Ishikawa (cell line): ENCODE measurements at regions not wholly inside any gene's neighbourhood (a gene's known extent, or its start where the extent isn't known, plus 50 kb on each side); places are given as distances from the start of the nearest gene placed in this dataset.

Experiments
- CEBPB ChIP-seq: IDR thresholded peaks from 2 replicates; pipeline ENCODE4 v1.6.1; 2012
- CREB1 ChIP-seq: IDR thresholded peaks from 2 replicates; pipeline ENCODE4 v1.6.1; 2012; ENCODE audit warnings: low read depth
- EGR1 ChIP-seq: IDR thresholded peaks from 2 replicates; pipeline ENCODE4 v1.6.1; 2012
- EP300 ChIP-seq: IDR thresholded peaks from 2 replicates; pipeline ENCODE4 v1.6.1; 2012; ENCODE audit warnings: borderline replicate concordance
- FOXM1 ChIP-seq: IDR thresholded peaks from 2 replicates; pipeline ENCODE4 v1.6.1; 2012; ENCODE audit warnings: low read depth, borderline replicate concordance
- MAX ChIP-seq: IDR thresholded peaks from 2 replicates; pipeline ENCODE4 v1.6.1; 2012
- NFIC ChIP-seq: IDR thresholded peaks from 2 replicates; pipeline ENCODE4 v1.6.1; 2012
- RAD21 ChIP-seq: IDR thresholded peaks from 2 replicates; pipeline ENCODE4 v1.6.1; 2012; ENCODE audit warnings: low read depth
- REST ChIP-seq: IDR thresholded peaks from 2 replicates; pipeline ENCODE4 v1.6.1; 2012; ENCODE audit warnings: low read depth, mild to moderate bottlenecking
- TAF1 ChIP-seq: IDR thresholded peaks from 2 replicates; pipeline ENCODE4 v1.6.1; 2012; ENCODE audit warnings: low read depth, mild to moderate bottlenecking
- TCF12 ChIP-seq: IDR thresholded peaks from 2 replicates; pipeline ENCODE4 v1.6.1; 2012; ENCODE audit warnings: low read depth
- TEAD4 ChIP-seq: IDR thresholded peaks from 2 replicates; pipeline ENCODE4 v1.6.1; 2012
- USF1 ChIP-seq: IDR thresholded peaks from 2 replicates; pipeline ENCODE4 v1.6.1; 2012
- YY1 ChIP-seq: IDR thresholded peaks from 2 replicates; pipeline ENCODE4 v1.6.1; 2012; ENCODE audit warnings: low read depth
- ZBTB7A ChIP-seq: IDR thresholded peaks from 2 replicates; pipeline ENCODE4 v1.6.1; 2012; ENCODE audit warnings: low read depth

- no peak for TF ChIP-seq EGR1
- no peak for TF ChIP-seq FOXM1
- no peak for TF ChIP-seq REST
- no peak for TF ChIP-seq MAX
Observed at GRCh38 chr6:21342501-21342900, 251.1 kb upstream of the SOX4 start.

GRCh38 chr6:21348146-21348503 lies 245.4 kb upstream of the SOX4 start:
- no peak for TF ChIP-seq USF1
- no peak for TF ChIP-seq TAF1
- TF ChIP-seq REST = no peak
- TF ChIP-seq EGR1 = no peak
- no peak for TF ChIP-seq YY1
- no peak for TF ChIP-seq CREB1
- no peak for TF ChIP-seq TEAD4
- TF ChIP-seq FOXM1 = no peak

GRCh38 chr6:21348504-21349195 lies 244.9 kb upstream of the SOX4 start:
- TF ChIP-seq ZBTB7A (no peak), EP300 (no peak), TEAD4 (no peak), EGR1 (no peak)

- TF ChIP-seq CREB1 (no peak), CEBPB (no peak), NFIC (no peak), EP300 (no peak), ZBTB7A (no peak), TCF12 (no peak), MAX (no peak), RAD21 (no peak), YY1 (no peak), USF1 (no peak)
Observed at GRCh38 chr6:21349834-21350233, 243.7 kb upstream of the SOX4 start.

- no peak for TF ChIP-seq ZBTB7A
- no peak for TF ChIP-seq EGR1
- no peak for TF ChIP-seq USF1
- TF ChIP-seq TAF1 = no peak
- no peak for TF ChIP-seq CREB1
- TF ChIP-seq MAX = no peak
- TF ChIP-seq CEBPB = no peak
- no peak for TF ChIP-seq EP300
- no peak for TF ChIP-seq TCF12
- TF ChIP-seq RAD21 = no peak
- no peak for TF ChIP-seq YY1
- TF ChIP-seq TEAD4 = no peak
- TF ChIP-seq FOXM1 = no peak
- TF ChIP-seq REST = no peak
- no peak for TF ChIP-seq NFIC
Observed at GRCh38 chr6:21350926-21351325, 242.6 kb upstream of the SOX4 start.
